SK-N-SH treated with all-trans-retinoic acid at 6 μM for 48 hours (cell line): ENCODE measurements at regions not wholly inside any gene's neighbourhood (a gene's known extent, or its start where the extent isn't known, plus 50 kb on each side); places are given as distances from the start of the nearest gene placed in this dataset.

Experiments used
- ATAC-seq: fragments of 200-7000 bp; cut with Tn5 transposase; 3 replicates; pipeline ENCODE4 v1.9.1; 2020; ENCODE audit warnings: mild to moderate bottlenecking, moderate library complexity
- BACH2 ChIP-seq: fragments of 250-450 bp; sonication (Bioruptor Pico); IDR thresholded peaks from 2 replicates; pipeline ENCODE4 v1.9.0; 2021; ENCODE audit warnings: mild to moderate bottlenecking, borderline replicate concordance
- CSDC2 ChIP-seq: fragments of 250-450 bp; sonication (Bioruptor Pico); IDR thresholded peaks from 2 replicates; pipeline ENCODE4 v1.5.0; 2020; ENCODE audit warnings: mild to moderate bottlenecking, moderate library complexity
- GLIS3 ChIP-seq: fragments of 250-450 bp; sonication (Bioruptor Pico); IDR thresholded peaks from 2 replicates; pipeline ENCODE4 v1.5.0; 2020; ENCODE audit warnings: mild to moderate bottlenecking, moderate library complexity
- ISL1 ChIP-seq: fragments of 250-450 bp; sonication (Bioruptor Pico); IDR thresholded peaks from 2 replicates; pipeline ENCODE4 v2.1.2; 2022; ENCODE audit warnings: mild to moderate bottlenecking, moderate library complexity
- OSR1 ChIP-seq: fragments of 250-450 bp; sonication (Bioruptor Pico); IDR thresholded peaks from 2 replicates; pipeline ENCODE4 v1.8.0; 2022; ENCODE audit warnings: moderate library complexity, mild to moderate bottlenecking, inconsistent platforms
- PPARA ChIP-seq: fragments of 250-450 bp; sonication (Bioruptor Pico); IDR thresholded peaks from 2 replicates; pipeline ENCODE4 v1.5.0; 2020; ENCODE audit warnings: mild to moderate bottlenecking, borderline replicate concordance
- RARB ChIP-seq: fragments of 250-450 bp; sonication (Bioruptor Pico); IDR thresholded peaks from 2 replicates; pipeline ENCODE4 v1.8.0; 2021; ENCODE audit warnings: mild to moderate bottlenecking, moderate library complexity
- SNAI2 ChIP-seq: fragments of 250-450 bp; sonication (Bioruptor Pico); IDR thresholded peaks from 2 replicates; pipeline ENCODE4 v1.5.0; 2020; ENCODE audit warnings: mild to moderate bottlenecking, moderate library complexity
- TCF4 ChIP-seq: fragments of 250-450 bp; sonication (Bioruptor Pico); IDR thresholded peaks from 2 replicates; pipeline ENCODE4 v1.8.0; 2021; ENCODE audit warnings: mild to moderate bottlenecking, moderate library complexity, borderline replicate concordance
- TSHZ2 ChIP-seq: fragments of 250-450 bp; sonication (Bioruptor Pico); IDR thresholded peaks from 2 replicates; pipeline ENCODE4 v1.5.0; 2020; ENCODE audit warnings: mild to moderate bottlenecking, moderate library complexity
- ZC3H10 ChIP-seq: fragments of 250-450 bp; sonication (Bioruptor Pico); IDR thresholded peaks from 2 replicates; pipeline ENCODE4 v1.5.1; 2021; ENCODE audit warnings: mild to moderate bottlenecking, moderate library complexity
- ZFP3 ChIP-seq: fragments of 250-450 bp; sonication (Bioruptor Pico); IDR thresholded peaks from 2 replicates; pipeline ENCODE4 v1.5.0; 2020; ENCODE audit warnings: mild to moderate bottlenecking, moderate library complexity
- ZFP30 ChIP-seq: fragments of 450-650 bp; formaldehyde crosslinking; IDR thresholded peaks from 2 replicates; pipeline ENCODE4 v1.5.0; 2022; ENCODE audit warnings: mild to moderate bottlenecking, moderate library complexity
- ZNF565 ChIP-seq: fragments of 450-650 bp; formaldehyde crosslinking; conservative IDR thresholded peaks from 2 replicates; pipeline ENCODE4 v1.5.0; 2020; ENCODE audit warnings: low read depth, mild to moderate bottlenecking, moderate library complexity
- ZNF70 ChIP-seq: fragments of 450-650 bp; formaldehyde crosslinking; IDR thresholded peaks from 2 replicates; pipeline ENCODE4 v1.5.0; 2020; ENCODE audit warnings: mild to moderate bottlenecking, moderate library complexity
- ZNF8 ChIP-seq: fragments of 450-650 bp; formaldehyde crosslinking; IDR thresholded peaks from 2 replicates; pipeline ENCODE4 v1.5.0; 2020; ENCODE audit warnings: mild to moderate bottlenecking, moderate library complexity
- TF ChIP-seq, protein P1 (sequence below): fragments of 250-450 bp; sonication (Bioruptor Pico); IDR thresholded peaks from 2 replicates; pipeline ENCODE4 v1.8.0; 2020; ENCODE audit warnings: mild to moderate bottlenecking, moderate library complexity, borderline replicate concordance
- TF ChIP-seq, protein P2 (sequence below): fragments of 250-450 bp; sonication (Bioruptor Pico); IDR thresholded peaks from 2 replicates; pipeline ENCODE4 v1.5.1; 2020; ENCODE audit warnings: low read depth, mild to moderate bottlenecking, moderate library complexity
- TF ChIP-seq, protein P3 (sequence below): fragments of 250-450 bp; sonication (Bioruptor Pico); IDR thresholded peaks from 2 replicates; pipeline ENCODE4 v1.5.1; 2021; ENCODE audit warnings: mild to moderate bottlenecking, moderate library complexity

GRCh38 chr21:36627242-36627641, 71.7 kb upstream of the SIM2 start:
- no peak for ATAC-seq
- no peak for TF ChIP-seq CSDC2 (CRISPR knock-in tag)
- no peak for TF ChIP-seq BACH2
- TF ChIP-seq, protein P1, sequence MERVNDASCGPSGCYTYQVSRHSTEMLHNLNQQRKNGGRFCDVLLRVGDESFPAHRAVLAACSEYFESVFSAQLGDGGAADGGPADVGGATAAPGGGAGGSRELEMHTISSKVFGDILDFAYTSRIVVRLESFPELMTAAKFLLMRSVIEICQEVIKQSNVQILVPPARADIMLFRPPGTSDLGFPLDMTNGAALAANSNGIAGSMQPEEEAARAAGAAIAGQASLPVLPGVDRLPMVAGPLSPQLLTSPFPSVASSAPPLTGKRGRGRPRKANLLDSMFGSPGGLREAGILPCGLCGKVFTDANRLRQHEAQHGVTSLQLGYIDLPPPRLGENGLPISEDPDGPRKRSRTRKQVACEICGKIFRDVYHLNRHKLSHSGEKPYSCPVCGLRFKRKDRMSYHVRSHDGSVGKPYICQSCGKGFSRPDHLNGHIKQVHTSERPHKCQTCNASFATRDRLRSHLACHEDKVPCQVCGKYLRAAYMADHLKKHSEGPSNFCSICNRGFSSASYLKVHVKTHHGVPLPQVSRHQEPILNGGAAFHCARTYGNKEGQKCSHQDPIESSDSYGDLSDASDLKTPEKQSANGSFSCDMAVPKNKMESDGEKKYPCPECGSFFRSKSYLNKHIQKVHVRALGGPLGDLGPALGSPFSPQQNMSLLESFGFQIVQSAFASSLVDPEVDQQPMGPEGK (CRISPR knock-in tag) = no peak
- no peak for TF ChIP-seq ZFP3 (CRISPR knock-in tag)

GRCh38 chr21:36628106-36628505, 70.8 kb upstream of the SIM2 start:
- TF ChIP-seq ISL1 (CRISPR knock-in tag) (no peak), ZNF8 (CRISPR knock-in tag) (no peak), GLIS3 (CRISPR knock-in tag) (no peak), ZNF565 (CRISPR knock-in tag) (no peak), OSR1 (no peak), ZFP3 (CRISPR knock-in tag) (no peak), BACH2 (no peak)

GRCh38 chr21:36628761-36629460, 70.0 kb upstream of the SIM2 start:
- ATAC-seq = peak; percentile 49; the same call in 2 of the 3 replicates
- peak; percentile 45; the same call in 1 of the 2 replicates for TF ChIP-seq TCF4 (CRISPR knock-in tag)
- TF ChIP-seq, protein P1 (CRISPR knock-in tag) = no peak

More at GRCh38 chr21:36628106-36628505, 70.8 kb upstream of the SIM2 start:
- no peak for ATAC-seq

GRCh38 chr21:36630485-36631206, 68.3 kb upstream of the SIM2 start:
- ATAC-seq = peak; percentile 83

DNA sequence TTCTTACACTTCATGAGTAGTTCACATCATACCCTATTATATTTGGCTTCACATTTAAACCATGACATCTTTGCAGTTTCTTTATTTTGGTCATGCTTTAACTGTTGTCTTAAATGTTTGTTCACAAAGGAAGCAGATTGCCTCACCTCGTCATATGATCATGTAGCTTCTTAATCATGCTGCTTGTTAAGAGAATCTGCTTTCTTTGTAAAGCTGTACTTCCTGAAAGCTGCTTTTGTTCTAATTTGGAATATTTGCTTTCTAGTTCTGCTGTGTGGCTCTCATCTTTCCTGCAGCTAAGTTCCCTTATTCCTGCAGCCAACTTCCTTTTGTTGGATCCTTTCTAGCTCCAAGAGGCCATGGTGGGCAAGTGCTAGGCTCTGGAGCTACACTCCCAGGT, 62.9 kb upstream of the SIM2 start:
- no peak for ATAC-seq
- TF ChIP-seq ZFP3 (CRISPR knock-in tag) (no peak), SNAI2 (CRISPR knock-in tag) (no peak), ZNF70 (CRISPR knock-in tag) (no peak), TSHZ2 (CRISPR knock-in tag) (no peak), PPARA (CRISPR knock-in tag) (no peak), BACH2 (no peak), ZFP30 (CRISPR knock-in tag) (no peak), ZNF8 (CRISPR knock-in tag) (no peak), ZC3H10 (CRISPR knock-in tag) (no peak), CSDC2 (CRISPR knock-in tag) (no peak), OSR1 (no peak), RARB (CRISPR knock-in tag) (no peak)
- TF ChIP-seq, protein P2, sequence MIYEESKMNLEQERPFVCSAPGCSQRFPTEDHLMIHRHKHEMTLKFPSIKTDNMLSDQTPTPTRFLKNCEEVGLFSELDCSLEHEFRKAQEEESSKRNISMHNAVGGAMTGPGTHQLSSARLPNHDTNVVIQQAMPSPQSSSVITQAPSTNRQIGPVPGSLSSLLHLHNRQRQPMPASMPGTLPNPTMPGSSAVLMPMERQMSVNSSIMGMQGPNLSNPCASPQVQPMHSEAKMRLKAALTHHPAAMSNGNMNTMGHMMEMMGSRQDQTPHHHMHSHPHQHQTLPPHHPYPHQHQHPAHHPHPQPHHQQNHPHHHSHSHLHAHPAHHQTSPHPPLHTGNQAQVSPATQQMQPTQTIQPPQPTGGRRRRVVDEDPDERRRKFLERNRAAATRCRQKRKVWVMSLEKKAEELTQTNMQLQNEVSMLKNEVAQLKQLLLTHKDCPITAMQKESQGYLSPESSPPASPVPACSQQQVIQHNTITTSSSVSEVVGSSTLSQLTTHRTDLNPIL (CRISPR knock-in tag) = no peak
- TF ChIP-seq, protein P3, sequence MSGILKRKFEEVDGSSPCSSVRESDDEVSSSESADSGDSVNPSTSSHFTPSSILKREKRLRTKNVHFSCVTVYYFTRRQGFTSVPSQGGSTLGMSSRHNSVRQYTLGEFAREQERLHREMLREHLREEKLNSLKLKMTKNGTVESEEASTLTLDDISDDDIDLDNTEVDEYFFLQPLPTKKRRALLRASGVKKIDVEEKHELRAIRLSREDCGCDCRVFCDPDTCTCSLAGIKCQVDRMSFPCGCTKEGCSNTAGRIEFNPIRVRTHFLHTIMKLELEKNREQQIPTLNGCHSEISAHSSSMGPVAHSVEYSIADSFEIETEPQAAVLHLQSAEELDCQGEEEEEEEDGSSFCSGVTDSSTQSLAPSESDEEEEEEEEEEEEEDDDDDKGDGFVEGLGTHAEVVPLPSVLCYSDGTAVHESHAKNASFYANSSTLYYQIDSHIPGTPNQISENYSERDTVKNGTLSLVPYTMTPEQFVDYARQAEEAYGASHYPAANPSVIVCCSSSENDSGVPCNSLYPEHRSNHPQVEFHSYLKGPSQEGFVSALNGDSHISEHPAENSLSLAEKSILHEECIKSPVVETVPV = no peak

More at GRCh38 chr21:36630485-36631206, 68.3 kb upstream of the SIM2 start:
- TF ChIP-seq, protein P2 (CRISPR knock-in tag) = no peak
- TF ChIP-seq OSR1 (no peak), SNAI2 (CRISPR knock-in tag) (no peak), ZNF8 (CRISPR knock-in tag) (no peak), ZNF70 (CRISPR knock-in tag) (no peak)
- TF ChIP-seq, all 23 proteins: peak for 0
